H1 (cell line): ENCODE measurements at regions not wholly inside any gene's neighbourhood (a gene's known extent, or its start where the extent isn't known, plus 50 kb on each side); places are given as distances from the start of the nearest gene placed in this dataset.

Experiments
- ATF3 ChIP-seq: IDR thresholded peaks from 2 replicates; pipeline ENCODE4 v1.6.1; 2011; ENCODE audit warnings: low read depth, mild to moderate bottlenecking, low read length; ENCODE audit not compliant: insufficient read depth
- CBX5 ChIP-seq: fragments of 300-800, 300-1000 bp; sonication (generic); IDR thresholded peaks from 2 replicates; pipeline ENCODE4 v1.7.1; 2016; ENCODE audit warnings: antibody characterized with exemption, low read length, low read depth
- CHD7 ChIP-seq: fragments of 300-600 bp; sonication (generic); IDR thresholded peaks from 2 replicates; pipeline ENCODE4 v1.7.1; 2012; ENCODE audit warnings: low read length, moderate library complexity, mild to moderate bottlenecking, inconsistent platforms; ENCODE audit not compliant: insufficient replicate concordance
- EZH2 ChIP-seq: fragments of 200-600 bp; sonication (generic); IDR thresholded peaks from 2 replicates; pipeline ENCODE4 v1.7.1; 2012; ENCODE audit warnings: low read depth, mild to moderate bottlenecking, moderate library complexity, low read length, inconsistent platforms; ENCODE audit not compliant: severe bottlenecking
- GABPA ChIP-seq: IDR thresholded peaks from 2 replicates; pipeline ENCODE4 v1.6.1; 2011; ENCODE audit warnings: mild to moderate bottlenecking, low read length, moderate library complexity, borderline replicate concordance; ENCODE audit not compliant: insufficient read depth
- GTF2F1 ChIP-seq: IDR thresholded peaks from 2 replicates; pipeline ENCODE4 v1.6.1; 2012; ENCODE audit warnings: low read depth, low read length, improper control_type of control experiment, borderline replicate concordance
- KDM1A ChIP-seq: fragments of 200-600, 300-600 bp; sonication (generic); IDR thresholded peaks from 2 replicates; pipeline ENCODE4 v1.7.1; 2016; ENCODE audit warnings: mild to moderate bottlenecking, low read length, borderline replicate concordance
- SP1 ChIP-seq: IDR thresholded peaks from 2 replicates; pipeline ENCODE4 v1.6.1; 2011; ENCODE audit warnings: low read depth, low read length
- SP2 ChIP-seq: IDR thresholded peaks from 2 replicates; pipeline ENCODE4 v1.6.1; 2012; ENCODE audit warnings: mild to moderate bottlenecking, low read length, inconsistent platforms
- SUZ12 ChIP-seq: fragments of 200-600 bp; sonication (generic); IDR thresholded peaks from 2 replicates; pipeline ENCODE4 v1.6.1; 2012; ENCODE audit warnings: mild to moderate bottlenecking, inconsistent platforms, low read length, moderate library complexity, mixed read lengths
- TBP ChIP-seq: IDR thresholded peaks from 2 replicates; pipeline ENCODE4 v1.6.1; 2011; ENCODE audit warnings: low read depth, low read length, improper control_type of control experiment
- TCF12 ChIP-seq: IDR thresholded peaks from 2 replicates; pipeline ENCODE4 v1.6.1; 2011; ENCODE audit warnings: low read depth, mild to moderate bottlenecking, low read length

- TF ChIP-seq SUZ12 (no peak), EZH2 (no peak), ATF3 (no peak), TCF12 (peak; percentile 51; the same call in 1 of the 2 replicates), GABPA (no peak), SP1 (peak; percentile 66; the same call in 1 of the 2 replicates), CBX5 (no peak), SP2 (no peak), CHD7 (peak; percentile 72), GTF2F1 (no peak), TBP (0 out of 2 replicates have a peak, but pooled peaks have one; percentile 17), KDM1A (no peak)
These were observed 355.8 kb downstream of the SOX9 start (continued) for GRCh38 chr17:72476575-72476986.
